IMR-90 (cell line): ENCODE measurements at regions not wholly inside any gene's neighbourhood (a gene's known extent, or its start where the extent isn't known, plus 50 kb on each side); places are given as distances from the start of the nearest gene placed in this dataset.
A peak's percentile ranks its signal among the peaks of the same experiment; 100 is the strongest.

Source experiments
- ATAC-seq: fragments of 200-7000 bp; cut with Tn5 transposase; 2 replicates; pipeline ENCODE4 v1.9.1; 2020; ENCODE audit warnings: low read depth, mild to moderate bottlenecking, moderate library complexity
- BruUV-seq: library from RNA; stranded (reverse); fragments of 400-500 nt; replicated peaks from 2 replicates; lab custom pipeline; 2021; lab: Mats Ljungman, UMichigan
- CTCF ChIA-PET: fragments of 300-600 bp; formaldehyde crosslinking; extraction: SDS; loops from one replicate; lab custom pipeline; 2021; ENCODE audit warnings: antibody characterized with exemption; lab: Yijun Ruan, JAX
- POLR2A ChIA-PET: fragments of 300-600 bp; sonication (Branson Sonifier 250); formaldehyde crosslinking; loops from one replicate; lab custom pipeline; 2022; ENCODE audit warnings: antibody characterized with exemption; ENCODE audit not compliant: unreplicated experiment; lab: Charles Lee
- DNase-seq: peaks from one replicate; pipeline ENCODE4 v3.0.0; 2013
- H2AFZ ChIP-seq: replicated peaks from 2 replicates; pipeline ENCODE3; 2013; ENCODE audit warnings: low read length, mild to moderate bottlenecking; ENCODE audit not compliant: poor library complexity
- H2AK5ac ChIP-seq: 2 replicates; pipeline ENCODE4 v1.6.1; 2013; ENCODE audit warnings: low read depth, low read length, inconsistent platforms
- H2AK9ac ChIP-seq: replicated peaks from 2 replicates; pipeline ENCODE3; 2013; ENCODE audit warnings: mild to moderate bottlenecking, low read depth, low read length, moderate library complexity; ENCODE audit not compliant: poor library complexity
- H2BK120ac ChIP-seq: 2 replicates; pipeline ENCODE4 v1.6.1; 2013; ENCODE audit warnings: low read depth, low read length, inconsistent platforms
- H2BK15ac ChIP-seq: 3 replicates; pipeline ENCODE4 v1.6.1; 2013; ENCODE audit warnings: low read depth, low read length, inconsistent platforms
- H2BK20ac ChIP-seq: 2 replicates; pipeline ENCODE4 v1.6.1; 2013; ENCODE audit warnings: low read depth, mild to moderate bottlenecking, inconsistent platforms, low read length, moderate library complexity
- H2BK5ac ChIP-seq: 2 replicates; pipeline ENCODE4 v1.6.1; 2013; ENCODE audit warnings: mild to moderate bottlenecking, low read depth, low read length, inconsistent platforms; ENCODE audit not compliant: poor library complexity, severe bottlenecking
- H3K14ac ChIP-seq: replicated peaks from 2 replicates; pipeline ENCODE4 v1.6.1; 2013; ENCODE audit warnings: low read depth, low read length, inconsistent platforms
- H3K18ac ChIP-seq: 2 replicates; pipeline ENCODE4 v1.6.1; 2013; ENCODE audit warnings: low read depth, low read length, control low read depth
- H3K23ac ChIP-seq: 2 replicates; pipeline ENCODE4 v1.6.1; 2013; ENCODE audit warnings: low read depth, low read length, inconsistent platforms
- H3K27ac ChIP-seq: 2 replicates; pipeline ENCODE4 v1.5.1; 2013; ENCODE audit warnings: mild to moderate bottlenecking, control low read depth, low read length; ENCODE audit not compliant: insufficient read depth
- H3K27me3 ChIP-seq: 2 replicates; pipeline ENCODE4 v1.6.1; 2013; ENCODE audit warnings: low read length; ENCODE audit not compliant: control insufficient read depth, insufficient read depth
- H3K36me3 ChIP-seq: 2 replicates; pipeline ENCODE4 v1.6.1; 2013; ENCODE audit warnings: low read length, mixed read lengths; ENCODE audit not compliant: control insufficient read depth, insufficient read depth
- H3K4ac ChIP-seq: 2 replicates; pipeline ENCODE4 v1.6.1; 2013; ENCODE audit warnings: low read depth, low read length, inconsistent platforms
- H3K4me1 ChIP-seq: 2 replicates; pipeline ENCODE4 v1.6.1; 2013; ENCODE audit warnings: low read length, mixed read lengths; ENCODE audit not compliant: control insufficient read depth, insufficient read depth
- H3K4me2 ChIP-seq: 2 replicates; pipeline ENCODE4 v1.6.1; 2013; ENCODE audit warnings: low read depth, mild to moderate bottlenecking, control low read depth, low read length, moderate library complexity
- H3K4me3 ChIP-seq: 2 replicates; pipeline ENCODE4 v1.5.1; 2013; ENCODE audit warnings: low read depth, mild to moderate bottlenecking, control low read depth, low read length, moderate library complexity; ENCODE audit not compliant: insufficient read depth
- H3K56ac ChIP-seq: 2 replicates; pipeline ENCODE4 v1.6.1; 2013; ENCODE audit warnings: low read length, inconsistent platforms; ENCODE audit not compliant: insufficient read depth; ENCODE audit errors: extremely low read depth
- H3K79me1 ChIP-seq, 2 experiments: 2 replicates each; pipeline ENCODE4 v1.6.1; 2013; ENCODE audit warnings: low read length in 2 of 2, inconsistent platforms in 1 of 2, low read depth in 1 of 2
- H3K9ac ChIP-seq: 2 replicates; pipeline ENCODE4 v1.6.1; 2013; ENCODE audit warnings: low read depth, low read length, control low read depth
- H3K9me1 ChIP-seq: 2 replicates; pipeline ENCODE4 v1.6.1; 2013; ENCODE audit warnings: low read length, inconsistent platforms; ENCODE audit not compliant: insufficient read depth
- H3K9me3 ChIP-seq: 2 replicates; pipeline ENCODE4 v1.6.1; 2013; ENCODE audit warnings: low read length; ENCODE audit not compliant: control insufficient read depth, insufficient read depth
- H4K20me1 ChIP-seq: 2 replicates; pipeline ENCODE4 v1.6.1; 2013; ENCODE audit warnings: low read length, inconsistent platforms; ENCODE audit not compliant: insufficient read depth
- H4K5ac ChIP-seq: 2 replicates; pipeline ENCODE4 v1.6.1; 2013; ENCODE audit warnings: mild to moderate bottlenecking, low read depth, low read length, control low read depth
- H4K8ac ChIP-seq, 2 experiments: 2 replicates each; pipeline ENCODE4 v1.6.1; 2013; ENCODE audit warnings: low read depth in 2 of 2, low read length in 2 of 2, control low read depth in 1 of 2, inconsistent platforms in 1 of 2
- H4K91ac ChIP-seq: 2 replicates; pipeline ENCODE4 v1.6.1; 2013; ENCODE audit warnings: low read depth, low read length, inconsistent platforms; ENCODE audit not compliant: insufficient read depth
- BHLHE40 ChIP-seq: fragments of 150-350 bp; IDR thresholded peaks from 2 replicates; pipeline ENCODE4 v1.6.1; 2016; ENCODE audit warnings: mild to moderate bottlenecking, low read depth, low read length
- CEBPB ChIP-seq: IDR thresholded peaks from 2 replicates; pipeline ENCODE4 v1.6.1; 2012; ENCODE audit warnings: low read depth, low read length, improper control_type of control experiment
- POLR2A ChIP-seq: IDR thresholded peaks from 2 replicates; pipeline ENCODE4 v1.6.1; 2012; ENCODE audit warnings: mild to moderate bottlenecking, low read depth, low read length
- RAD21 ChIP-seq: IDR thresholded peaks from 2 replicates; pipeline ENCODE4 v1.6.1; 2012; ENCODE audit warnings: low read length, improper control_type of control experiment
- RCOR1 ChIP-seq: IDR thresholded peaks from 2 replicates; pipeline ENCODE4 v1.6.1; 2012; ENCODE audit warnings: mild to moderate bottlenecking, low read length, improper control_type of control experiment; ENCODE audit not compliant: insufficient replicate concordance
- RFX5 ChIP-seq: IDR thresholded peaks from 2 replicates; pipeline ENCODE4 v1.8.0; 2012; ENCODE audit warnings: low read depth, mild to moderate bottlenecking, low read length, moderate library complexity
- WGBS, 2 experiments: methylation state at CpG; one replicate each; pipeline versions ENCODE4 v1.1.5 to v1.1.7; 2013; ENCODE audit warnings: missing lambda C conversion rate in 2 of 2; ENCODE audit not compliant: insufficient read length in 1 of 2; ENCODE audit errors: extremely low coverage in 2 of 2; 5-methylcytosine and 5-hydroxymethylcytosine counted together
- dilution Hi-C: fragments of 300-500 bp; cut with HindIII; formaldehyde crosslinking; loops from one replicate; pipeline ENCODE4 v1.14.3; 2018; ENCODE audit warnings: low sequenced_read_pairs; ENCODE audit not compliant: unreplicated experiment
- in situ Hi-C: fragments of 300-500 bp; cut with MboI; formaldehyde crosslinking; loops from 3 replicates; pipeline ENCODE4 v1.14.3; 2019; ENCODE audit warnings: low sequenced_read_pairs, inconsistent platforms, mixed read lengths
- intact Hi-C: fragments of 100-400 bp; cut with micrococcal nuclease; formaldehyde crosslinking; loops from 2 replicates; pipeline ENCODE4 v1.10.0; 2022
- TF ChIP-seq, protein P1 (sequence below): conservative IDR thresholded peaks from 2 replicates; pipeline ENCODE4 v1.5.1; 2012; ENCODE audit warnings: mild to moderate bottlenecking, low read depth, low read length, improper control_type of control experiment
- TF ChIP-seq, protein P2 (sequence below): fragments of 150-350 bp; IDR thresholded peaks from 2 replicates; pipeline ENCODE4 v1.6.1; 2016; ENCODE audit warnings: low read depth, mild to moderate bottlenecking, low read length, moderate library complexity, borderline replicate concordance

- POLR2A ChIA-PET: no interaction called here
- no peak for ATAC-seq
- BruUV-seq: no TSS peak
- Histone ChIP-seq H3K23ac (0 out of 2 replicates have a peak overlapping the region, but pooled peaks have one; percentile 24), H3K9me1 (no peaks in the 10 kb centered on the region), H3K79me1 (no peaks in the 10 kb centered on the region), H4K20me1 (no peaks in the 10 kb centered on the region), H3K18ac (no peak overlapping the region), H3K9ac (no peak overlapping the region), H3K4me3 (no peak overlapping the region), H2AK9ac (no peak overlapping the region), H2BK20ac (no peak overlapping the region), H3K27ac (no peak overlapping the region), H3K4ac (no peak overlapping the region), H3K4me1 (no peaks in the 10 kb centered on the region), H4K91ac (no peak overlapping the region), H2BK5ac (no peak overlapping the region), H3K56ac (no peak overlapping the region), H2BK120ac (no peak overlapping the region), H3K4me2 (no peak overlapping the region), H2BK15ac (no peak overlapping the region), H2AK5ac (no peak overlapping the region), H3K27me3 (peaks cover 55% of the 10 kb centered on the region), H2AFZ (no peak overlapping the region), H3K9me3 (peaks cover 7% of the 10 kb centered on the region), H4K8ac (no peak overlapping the region), H4K5ac (no peak overlapping the region), H3K36me3 (no peaks in the 10 kb centered on the region), H3K14ac (no peak overlapping the region)
- TF ChIP-seq, protein P1, sequence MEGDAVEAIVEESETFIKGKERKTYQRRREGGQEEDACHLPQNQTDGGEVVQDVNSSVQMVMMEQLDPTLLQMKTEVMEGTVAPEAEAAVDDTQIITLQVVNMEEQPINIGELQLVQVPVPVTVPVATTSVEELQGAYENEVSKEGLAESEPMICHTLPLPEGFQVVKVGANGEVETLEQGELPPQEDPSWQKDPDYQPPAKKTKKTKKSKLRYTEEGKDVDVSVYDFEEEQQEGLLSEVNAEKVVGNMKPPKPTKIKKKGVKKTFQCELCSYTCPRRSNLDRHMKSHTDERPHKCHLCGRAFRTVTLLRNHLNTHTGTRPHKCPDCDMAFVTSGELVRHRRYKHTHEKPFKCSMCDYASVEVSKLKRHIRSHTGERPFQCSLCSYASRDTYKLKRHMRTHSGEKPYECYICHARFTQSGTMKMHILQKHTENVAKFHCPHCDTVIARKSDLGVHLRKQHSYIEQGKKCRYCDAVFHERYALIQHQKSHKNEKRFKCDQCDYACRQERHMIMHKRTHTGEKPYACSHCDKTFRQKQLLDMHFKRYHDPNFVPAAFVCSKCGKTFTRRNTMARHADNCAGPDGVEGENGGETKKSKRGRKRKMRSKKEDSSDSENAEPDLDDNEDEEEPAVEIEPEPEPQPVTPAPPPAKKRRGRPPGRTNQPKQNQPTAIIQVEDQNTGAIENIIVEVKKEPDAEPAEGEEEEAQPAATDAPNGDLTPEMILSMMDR: no peak
- TF ChIP-seq, protein P2, sequence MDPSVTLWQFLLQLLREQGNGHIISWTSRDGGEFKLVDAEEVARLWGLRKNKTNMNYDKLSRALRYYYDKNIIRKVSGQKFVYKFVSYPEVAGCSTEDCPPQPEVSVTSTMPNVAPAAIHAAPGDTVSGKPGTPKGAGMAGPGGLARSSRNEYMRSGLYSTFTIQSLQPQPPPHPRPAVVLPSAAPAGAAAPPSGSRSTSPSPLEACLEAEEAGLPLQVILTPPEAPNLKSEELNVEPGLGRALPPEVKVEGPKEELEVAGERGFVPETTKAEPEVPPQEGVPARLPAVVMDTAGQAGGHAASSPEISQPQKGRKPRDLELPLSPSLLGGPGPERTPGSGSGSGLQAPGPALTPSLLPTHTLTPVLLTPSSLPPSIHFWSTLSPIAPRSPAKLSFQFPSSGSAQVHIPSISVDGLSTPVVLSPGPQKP: no peak
- TF ChIP-seq POLR2A (no peak), RFX5 (no peak), BHLHE40 (no peak), RCOR1 (no peak), RAD21 (no peak), CEBPB (no peak)
- WGBS, 2 experiments: 80% methylated on average over 1 of the region's 4 CpGs; no CpG with 5 or more reads in 1 of the 2 experiments
- dilution Hi-C loops: no loop called here
- CTCF ChIA-PET: no interaction called here
- no peak for DNase-seq
- in situ Hi-C loops: no loop called here
- intact Hi-C loops: no loop called here
Observed at GRCh38 chr21:35954066-35954465, 106.3 kb downstream of the SETD4 start.
